ENCODE measurements at regions not wholly inside any gene's neighbourhood (a gene's known extent, or its start where the extent isn't known, plus 50 kb on each side); places are given as distances from the start of the nearest gene placed in this dataset.

GRCh38 chr2:41723526-41723925 lies 324.3 kb upstream of the PKDCC start:
- TF ChIP-seq, protein P1, sequence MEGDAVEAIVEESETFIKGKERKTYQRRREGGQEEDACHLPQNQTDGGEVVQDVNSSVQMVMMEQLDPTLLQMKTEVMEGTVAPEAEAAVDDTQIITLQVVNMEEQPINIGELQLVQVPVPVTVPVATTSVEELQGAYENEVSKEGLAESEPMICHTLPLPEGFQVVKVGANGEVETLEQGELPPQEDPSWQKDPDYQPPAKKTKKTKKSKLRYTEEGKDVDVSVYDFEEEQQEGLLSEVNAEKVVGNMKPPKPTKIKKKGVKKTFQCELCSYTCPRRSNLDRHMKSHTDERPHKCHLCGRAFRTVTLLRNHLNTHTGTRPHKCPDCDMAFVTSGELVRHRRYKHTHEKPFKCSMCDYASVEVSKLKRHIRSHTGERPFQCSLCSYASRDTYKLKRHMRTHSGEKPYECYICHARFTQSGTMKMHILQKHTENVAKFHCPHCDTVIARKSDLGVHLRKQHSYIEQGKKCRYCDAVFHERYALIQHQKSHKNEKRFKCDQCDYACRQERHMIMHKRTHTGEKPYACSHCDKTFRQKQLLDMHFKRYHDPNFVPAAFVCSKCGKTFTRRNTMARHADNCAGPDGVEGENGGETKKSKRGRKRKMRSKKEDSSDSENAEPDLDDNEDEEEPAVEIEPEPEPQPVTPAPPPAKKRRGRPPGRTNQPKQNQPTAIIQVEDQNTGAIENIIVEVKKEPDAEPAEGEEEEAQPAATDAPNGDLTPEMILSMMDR (IDR thresholded peaks at IDR 0.05) = no peak
- no peak for TF ChIP-seq POLR2A (IDR thresholded peaks at IDR 0.05)

All from esophagus squamous epithelium (tissue), 4 donors.